ENCODE measurements at regions not wholly inside any gene's neighbourhood (a gene's known extent, or its start where the extent isn't known, plus 50 kb on each side); places are given as distances from the start of the nearest gene placed in this dataset.

DNA sequence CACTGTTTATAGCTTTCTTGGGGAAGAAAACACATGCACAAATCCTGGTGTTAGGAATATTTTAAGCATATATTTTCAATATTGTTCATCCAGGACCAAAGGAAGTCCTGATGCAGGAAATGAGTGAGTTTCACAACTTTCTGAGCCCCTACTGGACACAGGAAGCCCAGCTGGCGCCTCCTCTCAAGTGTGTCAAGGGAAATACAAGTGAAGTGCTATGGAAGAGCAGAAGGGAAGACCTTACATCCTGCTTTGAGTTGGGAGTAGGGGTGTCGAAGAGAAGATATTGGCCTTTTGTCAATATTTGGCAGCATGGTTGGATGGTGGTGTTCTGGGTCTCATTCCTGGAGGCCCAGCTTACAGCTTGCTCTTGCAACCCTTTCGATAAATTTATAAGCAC is 66.1 kb upstream of the ZDHHC17 start:
- H3K4me3 ChIP-seq (ENCODE audit: control insufficient read depth in 2 of 3, extremely low read depth in 1 of 3, insufficient read depth in 2 of 3, low read depth in 1 of 3, low read length in 3 of 3) = no peak overlapping the region
- no peaks in the 10 kb centered on the region for H3K79me2 ChIP-seq (ENCODE audit: control insufficient read depth, insufficient read depth, low read length)
- no peak overlapping the region for H2AFZ ChIP-seq (ENCODE audit: control insufficient read depth, low read length)
- no peaks in the 10 kb centered on the region for H3K9me3 ChIP-seq (ENCODE audit: control insufficient read depth, low read depth, low read length)
- no peak for TF ChIP-seq EZH2 (IDR thresholded peaks at IDR 0.05; ENCODE audit: low read length)
- TF ChIP-seq, protein P1, sequence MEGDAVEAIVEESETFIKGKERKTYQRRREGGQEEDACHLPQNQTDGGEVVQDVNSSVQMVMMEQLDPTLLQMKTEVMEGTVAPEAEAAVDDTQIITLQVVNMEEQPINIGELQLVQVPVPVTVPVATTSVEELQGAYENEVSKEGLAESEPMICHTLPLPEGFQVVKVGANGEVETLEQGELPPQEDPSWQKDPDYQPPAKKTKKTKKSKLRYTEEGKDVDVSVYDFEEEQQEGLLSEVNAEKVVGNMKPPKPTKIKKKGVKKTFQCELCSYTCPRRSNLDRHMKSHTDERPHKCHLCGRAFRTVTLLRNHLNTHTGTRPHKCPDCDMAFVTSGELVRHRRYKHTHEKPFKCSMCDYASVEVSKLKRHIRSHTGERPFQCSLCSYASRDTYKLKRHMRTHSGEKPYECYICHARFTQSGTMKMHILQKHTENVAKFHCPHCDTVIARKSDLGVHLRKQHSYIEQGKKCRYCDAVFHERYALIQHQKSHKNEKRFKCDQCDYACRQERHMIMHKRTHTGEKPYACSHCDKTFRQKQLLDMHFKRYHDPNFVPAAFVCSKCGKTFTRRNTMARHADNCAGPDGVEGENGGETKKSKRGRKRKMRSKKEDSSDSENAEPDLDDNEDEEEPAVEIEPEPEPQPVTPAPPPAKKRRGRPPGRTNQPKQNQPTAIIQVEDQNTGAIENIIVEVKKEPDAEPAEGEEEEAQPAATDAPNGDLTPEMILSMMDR (optimal IDR thresholded peaks at IDR 0.05 in 1 of 3, IDR thresholded peaks at IDR 0.05 in 1 of 3, conservative IDR thresholded peaks at IDR 0.05 in 1 of 3; ENCODE audit: extremely low read depth in 1 of 3, insufficient read depth in 2 of 3, low read length in 3 of 3) = no peak
- H3K36me3 ChIP-seq (ENCODE audit: control insufficient read depth in 2 of 2, extremely low read depth in 1 of 2, insufficient read depth in 2 of 2, low read length in 2 of 2) = no peaks in the 10 kb centered on the region
- DNase-seq (ENCODE audit: low read depth, low spot score) (no peak), FAIRE-seq (no peak)
- H3K27ac ChIP-seq (ENCODE audit: control insufficient read depth, insufficient read depth, low read length) = no peak overlapping the region
- H3K4me1 ChIP-seq (ENCODE audit: control insufficient read depth, extremely low read depth, insufficient read depth, low read length) = no peaks in the 10 kb centered on the region
- H3K9me1 ChIP-seq (ENCODE audit: control insufficient read depth, extremely low read depth, insufficient read depth, low read length) = no peaks in the 10 kb centered on the region
- no peak overlapping the region for H3K4me2 ChIP-seq (ENCODE audit: control insufficient read depth, extremely low read depth, insufficient read depth, low read depth, low read length)
- no peaks in the 10 kb centered on the region for H4K20me1 ChIP-seq (ENCODE audit: control insufficient read depth, extremely low read depth, insufficient read depth, low read length)
- no peak overlapping the region for H3K9ac ChIP-seq (ENCODE audit: control insufficient read depth, extremely low read depth, insufficient read depth, low read length)
- dilution Hi-C loops (cut with MboI; ENCODE audit: extremely low pct_ligation_motif_present, low sequenced_read_pairs) = no loop called here
- H3K27me3 ChIP-seq (ENCODE audit: control insufficient read depth, extremely low read depth, insufficient read depth, low read length) = no peaks in the 10 kb centered on the region

DNA sequence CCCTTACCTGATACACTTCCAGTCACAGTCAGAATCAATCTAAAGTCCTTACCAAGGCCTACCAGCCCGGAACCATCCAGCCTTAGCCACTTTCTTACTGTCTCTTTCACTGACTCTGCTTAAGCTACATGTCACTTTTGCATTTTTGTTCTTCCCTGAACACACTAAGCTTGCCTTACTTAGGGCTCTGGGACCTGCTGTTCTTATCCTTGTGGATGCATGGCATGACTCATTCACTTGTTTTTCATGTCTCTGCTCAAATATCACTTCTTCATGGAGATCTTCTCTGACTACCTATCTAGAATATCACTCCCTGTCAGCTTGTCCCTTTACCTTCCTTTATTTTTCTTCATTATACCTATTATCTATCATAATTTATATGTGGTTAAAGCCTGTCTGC is 65.6 kb upstream of the ZDHHC17 start:
- H3K27ac ChIP-seq (ENCODE audit: control insufficient read depth, insufficient read depth, low read length) = no peak overlapping the region
- H3K9me3 ChIP-seq (ENCODE audit: control insufficient read depth, low read depth, low read length) = no peaks in the 10 kb centered on the region
- H3K36me3 ChIP-seq (ENCODE audit: control insufficient read depth in 2 of 2, extremely low read depth in 1 of 2, insufficient read depth in 2 of 2, low read length in 2 of 2) = no peaks in the 10 kb centered on the region
- H3K4me3 ChIP-seq (ENCODE audit: control insufficient read depth in 2 of 3, extremely low read depth in 1 of 3, insufficient read depth in 2 of 3, low read depth in 1 of 3, low read length in 3 of 3) = no peak overlapping the region
- DNase-seq (ENCODE audit: low read depth, low spot score) (no peak), FAIRE-seq (no peak)
- H3K4me2 ChIP-seq (ENCODE audit: control insufficient read depth, extremely low read depth, insufficient read depth, low read depth, low read length) = no peak overlapping the region
- H3K27me3 ChIP-seq (ENCODE audit: control insufficient read depth, extremely low read depth, insufficient read depth, low read length) = no peaks in the 10 kb centered on the region
- TF ChIP-seq, protein P1 (optimal IDR thresholded peaks at IDR 0.05 in 1 of 3, IDR thresholded peaks at IDR 0.05 in 1 of 3, conservative IDR thresholded peaks at IDR 0.05 in 1 of 3; ENCODE audit: extremely low read depth in 1 of 3, insufficient read depth in 2 of 3, low read length in 3 of 3) = no peak
- no peak for TF ChIP-seq EZH2 (IDR thresholded peaks at IDR 0.05; ENCODE audit: low read length)
- dilution Hi-C loops (cut with MboI; ENCODE audit: extremely low pct_ligation_motif_present, low sequenced_read_pairs) = no loop called here
- no peaks in the 10 kb centered on the region for H3K9me1 ChIP-seq (ENCODE audit: control insufficient read depth, extremely low read depth, insufficient read depth, low read length)
- no peak overlapping the region for H3K9ac ChIP-seq (ENCODE audit: control insufficient read depth, extremely low read depth, insufficient read depth, low read length)
- no peaks in the 10 kb centered on the region for H3K79me2 ChIP-seq (ENCODE audit: control insufficient read depth, insufficient read depth, low read length)
- H2AFZ ChIP-seq (ENCODE audit: control insufficient read depth, low read length) = no peak overlapping the region
- no peaks in the 10 kb centered on the region for H4K20me1 ChIP-seq (ENCODE audit: control insufficient read depth, extremely low read depth, insufficient read depth, low read length)
- no peaks in the 10 kb centered on the region for H3K4me1 ChIP-seq (ENCODE audit: control insufficient read depth, extremely low read depth, insufficient read depth, low read length)
